Thymus (tissue), 11 donors: ENCODE measurements at regions not wholly inside any gene's neighbourhood (a gene's known extent, or its start where the extent isn't known, plus 50 kb on each side); places are given as distances from the start of the nearest gene placed in this dataset.

Source experiments
- DNase-seq, 9 donors: peaks; one replicate each; pipeline ENCODE4 v3.0.0-alpha.2; 2013; ENCODE audit warnings: low spot score in 9 of 9, low read depth in 6 of 9, missing footprints in 1 of 9
- H3K27ac ChIP-seq, 2 donors: one replicate each; pipeline ENCODE4 v1.5.1; 2013; ENCODE audit warnings: control low read depth in 1 of 2, low read depth in 1 of 2, low read length in 1 of 2, mild to moderate bottlenecking in 1 of 2, moderate library complexity in 1 of 2
- H3K27me3 ChIP-seq, 2 donors: one replicate each; pipeline ENCODE4 v1.5.1; 2013; ENCODE audit warnings: low read length in 1 of 2; ENCODE audit not compliant: control insufficient read depth in 2 of 2, insufficient read depth in 1 of 2
- H3K36me3 ChIP-seq, 2 donors: one replicate each; pipeline ENCODE4 v1.5.1; 2013; ENCODE audit warnings: low read length in 1 of 2, mild to moderate bottlenecking in 1 of 2, moderate library complexity in 1 of 2; ENCODE audit not compliant: control insufficient read depth in 2 of 2, insufficient read depth in 2 of 2
- H3K4me1 ChIP-seq, 2 donors: one replicate each; pipeline ENCODE4 v1.5.1; 2013; ENCODE audit warnings: low read length in 2 of 2; ENCODE audit not compliant: control insufficient read depth in 2 of 2, insufficient read depth in 2 of 2
- H3K4me3 ChIP-seq, 2 donors: one replicate each; pipeline ENCODE4 v1.5.1; 2013; ENCODE audit warnings: low read length in 2 of 2, control low read depth in 1 of 2, mild to moderate bottlenecking in 1 of 2
- H3K9me3 ChIP-seq, 2 donors: one replicate each; pipeline ENCODE4 v1.5.1; 2013; ENCODE audit warnings: low read length in 1 of 2, mild to moderate bottlenecking in 1 of 2; ENCODE audit not compliant: control insufficient read depth in 2 of 2, insufficient read depth in 1 of 2
- WGBS: extraction: QIAGEN DNeasy Blood & Tissue Kit; methylation state at CpG from one replicate; pipeline ENCODE4 v1.1.7; 2013; 5-methylcytosine and 5-hydroxymethylcytosine counted together
- donor health status: healthy.

DNA sequence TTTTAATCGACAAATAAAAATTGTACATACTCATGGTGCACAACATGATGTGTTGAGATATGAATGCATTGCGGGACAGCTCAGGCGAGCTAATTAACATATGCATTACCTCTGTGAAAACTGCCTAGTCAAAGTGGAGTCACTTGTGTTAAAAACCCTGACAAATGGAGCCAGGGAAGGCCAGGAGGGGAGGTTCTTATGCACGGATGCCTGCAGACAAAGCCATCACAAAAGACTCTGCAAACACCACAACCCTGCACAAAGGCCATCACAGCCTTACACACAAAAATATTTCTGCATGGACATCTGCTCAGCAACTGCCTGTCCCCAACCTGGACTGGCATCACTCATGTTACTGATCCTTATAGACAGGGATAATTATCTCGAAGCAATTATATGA is 204.4 kb upstream of the AJAP1 start:
- H3K36me3 ChIP-seq = no peaks in the 10 kb centered on the region
- 90% methylated on average over 5 of the region's 5 CpGs for WGBS

DNA sequence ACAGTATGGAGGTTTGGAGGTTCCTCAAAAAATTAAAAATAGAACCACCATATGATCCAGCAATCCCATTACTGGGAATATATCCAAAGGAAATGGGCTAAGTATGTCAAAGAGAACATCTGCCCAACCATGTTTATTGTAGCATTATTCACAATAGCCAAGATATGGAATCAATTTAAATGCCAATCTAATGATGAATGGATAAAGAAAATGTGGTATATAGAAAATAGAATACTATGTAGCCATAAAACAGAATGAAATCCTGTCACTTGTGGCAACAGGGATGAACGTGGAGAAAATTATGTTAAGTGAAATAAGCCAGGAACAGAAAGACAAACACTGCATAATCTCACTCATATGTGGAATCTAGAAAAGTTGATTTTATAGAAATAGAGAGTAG is 201.7 kb upstream of the AJAP1 start:
- Histone ChIP-seq H3K27ac (no peak overlapping the region), H3K9me3 (peaks cover 0 to 1% of the 10 kb centered on the region in 2 donors), H3K4me1 (no peaks in the 10 kb centered on the region), H3K4me3 (no peak overlapping the region), H3K36me3 (no peaks in the 10 kb centered on the region), H3K27me3 (no peaks in the 10 kb centered on the region)
- 90% methylated on average over 1 of the region's 1 CpG for WGBS
- no peak for DNase-seq

More for the DNA sequence above, 204.4 kb upstream of the AJAP1 start:
- Histone ChIP-seq H3K9me3 (no peaks in the 10 kb centered on the region), H3K4me1 (no peaks in the 10 kb centered on the region), H3K27me3 (no peaks in the 10 kb centered on the region), H3K4me3 (no peak overlapping the region), H3K27ac (no peak overlapping the region)
- DNase-seq = no peak

DNA sequence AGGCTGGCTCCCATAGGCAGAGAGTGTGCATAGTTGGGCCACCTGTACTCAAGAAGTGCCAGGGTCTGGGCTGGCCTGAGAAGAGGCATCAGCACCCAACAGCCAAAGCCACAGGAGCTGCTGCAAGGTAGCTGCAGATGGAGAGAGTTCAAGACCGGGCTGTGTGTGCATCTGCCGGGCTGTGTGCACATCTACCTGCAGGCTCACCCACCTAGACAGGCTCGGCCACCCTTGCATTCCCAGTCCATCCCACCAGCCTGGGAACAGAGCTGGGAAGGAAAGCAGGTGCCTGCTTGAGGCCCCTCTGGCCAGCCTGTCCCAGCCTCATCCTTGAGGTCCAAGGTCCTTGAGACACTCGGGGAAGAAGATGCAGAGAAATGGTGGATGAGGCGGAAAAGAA is 194.4 kb upstream of the AJAP1 start:
- no peak for DNase-seq
- Histone ChIP-seq H3K9me3 (peaks cover 0 to 1% of the 10 kb centered on the region in 2 donors), H3K4me3 (no peak overlapping the region), H3K27me3 (no peaks in the 10 kb centered on the region), H3K27ac (no peak overlapping the region), H3K36me3 (no peaks in the 10 kb centered on the region), H3K4me1 (no peaks in the 10 kb centered on the region)
- 92% methylated on average over 5 of the region's 5 CpGs for WGBS

DNA sequence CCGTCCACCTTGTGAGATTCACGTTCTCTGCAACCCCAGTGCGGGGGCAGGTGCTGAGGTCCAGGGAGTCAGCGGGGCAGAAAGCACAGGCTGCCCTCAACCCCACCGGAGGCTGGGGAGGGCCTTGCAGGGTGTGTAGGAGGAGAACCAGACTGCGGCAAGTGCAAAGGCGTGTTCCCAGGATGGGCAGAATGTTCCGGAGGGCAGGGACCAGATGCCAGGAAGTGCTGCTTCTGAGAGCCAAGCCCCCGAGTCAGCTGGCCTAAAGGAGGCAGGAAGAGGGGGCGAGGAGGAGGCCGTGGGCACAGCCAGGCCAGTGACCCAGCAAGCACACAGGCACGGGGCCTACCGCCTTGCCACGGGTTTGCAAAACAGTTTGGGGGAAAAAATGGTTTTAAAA is 193.8 kb upstream of the AJAP1 start:
- Histone ChIP-seq H3K36me3 (no peaks in the 10 kb centered on the region), H3K27ac (no peak overlapping the region), H3K27me3 (no peaks in the 10 kb centered on the region), H3K4me3 (no peak overlapping the region), H3K9me3 (peaks cover 0 to 1% of the 10 kb centered on the region in 2 donors), H3K4me1 (no peaks in the 10 kb centered on the region)
- 86% methylated on average over 14 of the region's 14 CpGs for WGBS
- DNase-seq = no peak

DNA sequence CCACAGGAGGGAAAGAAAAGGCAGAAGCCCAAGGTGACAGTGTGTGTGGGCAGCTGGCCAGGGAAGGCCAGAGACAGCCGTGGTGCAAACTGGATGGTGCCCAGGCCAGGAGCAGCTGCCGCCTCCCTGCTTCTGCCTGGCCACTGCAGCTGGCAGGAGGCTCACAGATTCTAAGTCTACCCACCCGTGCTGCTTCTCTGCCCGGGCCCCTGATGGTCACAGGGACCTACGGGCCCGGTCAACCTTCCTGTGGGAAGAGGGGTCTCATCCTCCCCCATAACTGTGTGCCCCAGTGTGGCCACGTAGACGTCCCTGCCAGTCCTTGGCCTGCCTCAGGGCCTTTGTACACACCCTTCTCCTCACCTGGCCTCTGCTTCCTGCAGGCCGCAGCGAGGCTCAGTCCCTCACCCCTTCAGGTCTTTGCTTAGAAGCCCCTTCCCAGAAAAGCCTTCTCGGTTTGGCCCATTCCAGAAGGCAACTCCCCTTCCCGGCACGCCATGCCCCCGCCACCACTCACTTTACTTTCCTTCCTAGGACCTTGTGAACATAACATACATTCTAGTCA is 192.6 kb upstream of the AJAP1 start:
- Histone ChIP-seq H3K36me3 (no peaks in the 10 kb centered on the region), H3K4me1 (no peaks in the 10 kb centered on the region), H3K4me3 (no peak overlapping the region), H3K27me3 (no peaks in the 10 kb centered on the region), H3K27ac (no peak overlapping the region), H3K9me3 (no peaks in the 10 kb centered on the region)
- no peak for DNase-seq
- WGBS = 93% methylated on average over 14 of the region's 14 CpGs

DNA sequence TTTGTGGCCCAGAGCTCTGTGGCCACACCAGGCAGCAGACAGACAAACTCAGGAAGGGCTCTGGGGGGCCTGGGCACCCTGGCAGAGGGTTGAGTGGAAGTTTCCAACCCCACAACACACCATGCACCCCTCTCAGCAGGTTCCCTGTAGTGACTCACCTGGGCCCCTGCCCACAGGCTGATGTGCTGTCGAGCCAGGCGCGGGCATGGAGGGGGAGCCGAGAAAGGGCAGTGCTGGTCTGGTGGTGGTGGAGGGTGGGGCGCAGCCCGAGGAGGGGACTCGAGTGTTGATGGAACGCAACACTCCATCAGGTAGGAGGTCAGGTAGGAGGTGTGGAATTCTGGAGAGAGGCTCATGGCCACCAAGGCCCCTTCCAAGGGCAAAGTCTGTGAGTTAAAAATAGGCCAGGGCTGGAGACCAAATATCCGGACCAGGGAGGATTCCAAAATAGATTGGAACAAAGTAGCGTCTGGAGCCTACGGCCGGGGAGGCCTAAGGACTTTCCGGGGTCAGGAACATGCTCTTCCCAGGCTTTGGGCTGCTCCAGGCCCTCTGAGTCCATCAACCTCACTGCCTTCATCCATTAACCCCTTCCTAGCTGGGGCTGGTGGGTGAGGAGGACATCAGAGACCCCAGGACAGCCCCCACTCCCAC is 191.5 kb upstream of the AJAP1 start:
- H3K36me3 ChIP-seq = no peaks in the 10 kb centered on the region
- H3K27me3 ChIP-seq = no peaks in the 10 kb centered on the region
- H3K4me3 ChIP-seq = no peak overlapping the region
- WGBS = 91% methylated on average over 13 of the region's 13 CpGs
- H3K4me1 ChIP-seq = no peaks in the 10 kb centered on the region
- no peak overlapping the region for H3K27ac ChIP-seq
- no peak for DNase-seq
- no peaks in the 10 kb centered on the region for H3K9me3 ChIP-seq

DNA sequence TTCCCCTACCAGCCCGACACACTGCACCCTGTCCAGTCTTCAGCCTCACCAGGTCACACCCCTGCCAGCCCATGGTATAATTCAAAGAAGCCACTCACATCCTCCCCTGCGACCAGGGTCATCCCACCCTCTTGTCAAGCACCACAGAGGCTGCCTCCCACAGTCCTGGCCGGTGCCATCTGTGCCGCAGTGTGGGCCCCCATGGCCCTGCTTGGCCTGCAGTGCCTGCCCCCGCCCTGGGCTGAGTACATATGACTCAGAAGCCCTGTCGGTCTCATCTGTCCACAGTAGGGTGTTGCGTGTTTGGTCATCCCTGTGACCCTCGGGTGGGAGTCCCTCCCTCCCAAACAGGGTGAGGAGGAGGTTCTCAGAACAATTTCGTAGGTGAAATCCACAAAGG is 190.8 kb upstream of the AJAP1 start:
- Histone ChIP-seq H3K27ac (no peak overlapping the region), H3K9me3 (no peaks in the 10 kb centered on the region), H3K36me3 (no peaks in the 10 kb centered on the region), H3K4me3 (no peak overlapping the region), H3K4me1 (no peaks in the 10 kb centered on the region), H3K27me3 (no peaks in the 10 kb centered on the region)
- no peak for DNase-seq
- WGBS = 90% methylated on average over 9 of the region's 9 CpGs

DNA sequence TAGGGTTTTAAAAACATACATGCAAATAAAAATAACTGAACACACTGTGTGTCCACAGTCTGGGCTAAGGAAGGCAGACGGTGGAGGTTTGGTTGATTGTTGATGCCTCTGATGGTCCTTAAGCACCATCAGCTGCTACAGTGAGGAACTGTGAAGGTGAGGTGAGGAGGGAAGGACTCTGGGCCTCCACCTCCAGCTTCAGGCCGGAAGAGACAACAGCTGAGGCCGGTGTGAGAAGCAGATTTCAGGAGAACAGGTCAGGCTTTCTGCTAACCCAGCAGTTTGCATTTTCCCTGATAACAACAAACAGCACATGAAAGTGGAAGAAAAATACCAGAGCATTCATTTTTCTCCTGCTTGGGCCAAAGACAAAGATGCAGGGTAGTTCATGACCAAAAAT is 189.9 kb upstream of the AJAP1 start:
- Histone ChIP-seq H3K27me3 (no peaks in the 10 kb centered on the region), H3K9me3 (no peaks in the 10 kb centered on the region), H3K4me3 (no peak overlapping the region), H3K27ac (no peak overlapping the region), H3K36me3 (no peaks in the 10 kb centered on the region), H3K4me1 (no peaks in the 10 kb centered on the region)
- WGBS = 94% methylated on average over 3 of the region's 3 CpGs
- DNase-seq = no peak

DNA sequence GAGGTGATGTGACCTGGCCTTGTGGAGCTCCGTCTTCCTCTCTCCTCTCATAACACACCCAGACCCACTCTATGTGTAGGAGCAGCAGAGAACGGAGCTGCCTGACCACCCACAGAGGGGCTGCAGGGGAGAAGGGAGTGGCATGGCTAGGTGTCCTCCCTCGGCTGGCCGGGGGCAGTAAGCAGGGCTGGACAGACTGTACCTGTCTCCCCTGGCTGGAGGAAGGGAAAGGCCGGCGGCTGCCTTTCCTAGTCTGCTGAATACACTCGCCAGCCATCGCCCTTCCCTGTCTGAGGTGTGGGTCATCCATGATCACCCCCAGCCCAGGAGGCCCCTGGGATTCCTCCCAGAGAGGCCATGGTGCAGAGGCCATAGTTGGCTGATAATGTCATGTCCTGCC is 187.2 kb upstream of the AJAP1 start:
- H3K27ac ChIP-seq = no peak overlapping the region
- H3K36me3 ChIP-seq = no peaks in the 10 kb centered on the region
- WGBS = 92% methylated on average over 8 of the region's 8 CpGs
- no peak overlapping the region for H3K4me3 ChIP-seq
- H3K27me3 ChIP-seq = no peaks in the 10 kb centered on the region
- no peak for DNase-seq
- H3K9me3 ChIP-seq = no peaks in the 10 kb centered on the region
- no peaks in the 10 kb centered on the region for H3K4me1 ChIP-seq
